IPS-15b (cell line): ENCODE measurements at regions not wholly inside any gene's neighbourhood (a gene's known extent, or its start where the extent isn't known, plus 50 kb on each side); places are given as distances from the start of the nearest gene placed in this dataset.

ENCODE experiments used
- H3K27me3 ChIP-seq: one replicate; pipeline ENCODE4 v1.6.1; 2013; ENCODE audit warnings: low read length; ENCODE audit not compliant: control insufficient read depth, insufficient read depth
- H3K36me3 ChIP-seq: one replicate; pipeline ENCODE4 v1.6.1; 2013; ENCODE audit warnings: low read length; ENCODE audit not compliant: control insufficient read depth, insufficient read depth
- H3K4me1 ChIP-seq: one replicate; pipeline ENCODE4 v1.6.1; 2013; ENCODE audit warnings: mild to moderate bottlenecking, low read length; ENCODE audit not compliant: control insufficient read depth, insufficient read depth
- H3K4me3 ChIP-seq: one replicate; pipeline ENCODE4 v1.5.1; 2013; ENCODE audit warnings: low read depth, low read length
- H3K9ac ChIP-seq: one replicate; pipeline ENCODE4 v1.6.1; 2013; ENCODE audit warnings: low read depth, mild to moderate bottlenecking, low read length
- H3K9me3 ChIP-seq: one replicate; pipeline ENCODE4 v1.6.1; 2013; ENCODE audit warnings: mild to moderate bottlenecking, low read length; ENCODE audit not compliant: control insufficient read depth, insufficient read depth

DNA sequence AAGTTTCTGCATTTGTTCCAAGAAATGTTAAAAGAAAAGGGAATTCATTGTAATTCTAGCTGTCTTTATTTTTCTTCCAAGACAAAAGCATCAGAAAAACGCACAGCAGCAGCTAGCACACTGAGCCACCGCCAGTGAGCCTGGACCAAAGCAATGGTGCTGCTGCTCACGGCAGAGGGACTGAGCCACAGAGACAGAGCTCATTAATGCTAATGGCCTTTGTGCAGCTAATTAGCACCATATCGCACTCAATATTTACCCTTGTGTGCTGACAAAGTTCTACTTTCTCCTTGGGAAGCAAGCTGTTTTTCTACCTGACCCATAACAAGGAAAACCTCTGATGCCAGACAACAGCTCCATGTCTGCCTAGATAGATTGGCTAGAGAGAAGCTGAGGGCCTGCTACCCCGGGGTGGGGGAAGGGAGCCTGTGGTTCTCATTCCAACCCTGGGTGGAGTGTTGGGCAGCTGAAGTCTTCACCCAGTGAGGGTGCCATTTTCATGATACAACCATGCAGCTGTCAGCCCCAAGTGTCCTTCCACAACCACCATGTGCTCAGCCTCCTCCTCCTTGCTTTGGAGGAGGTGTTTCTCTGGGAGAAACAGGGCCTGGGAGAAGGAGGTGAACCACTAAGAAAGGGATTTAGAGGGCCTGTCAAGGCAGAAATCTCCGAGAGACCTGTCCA lies 131.1 kb upstream of the NCAM1 start:
- Histone ChIP-seq H3K4me1 (peaks cover 6% of the 10 kb centered on the region), H3K36me3 (no peaks in the 10 kb centered on the region), H3K9ac (no peak overlapping the region), H3K4me3 (no peak overlapping the region), H3K27me3 (no peaks in the 10 kb centered on the region), H3K9me3 (no peaks in the 10 kb centered on the region)

DNA sequence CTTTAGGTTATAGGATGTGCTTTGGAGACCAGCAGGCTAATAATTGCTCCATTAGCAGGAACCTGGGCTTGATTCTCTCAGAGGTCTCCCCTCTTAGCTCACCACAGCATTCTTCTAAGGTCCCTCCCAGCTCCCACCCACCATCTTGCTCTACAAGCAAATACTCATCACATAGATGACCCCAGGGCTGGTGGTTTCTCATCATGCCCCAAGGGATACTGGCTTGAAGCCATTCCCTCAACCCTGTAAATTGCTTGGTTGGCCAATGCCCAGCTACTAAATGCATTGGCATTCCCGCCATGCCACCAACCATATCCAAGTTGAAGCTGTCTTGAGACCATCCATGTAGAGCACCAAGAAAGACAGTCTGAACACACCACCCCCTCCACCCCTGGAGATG lies 130.2 kb upstream of the NCAM1 start:
- Histone ChIP-seq H3K9ac (no peak overlapping the region), H3K4me3 (no peak overlapping the region), H3K27me3 (no peaks in the 10 kb centered on the region), H3K9me3 (no peaks in the 10 kb centered on the region), H3K4me1 (peaks cover 3% of the 10 kb centered on the region), H3K36me3 (no peaks in the 10 kb centered on the region)

DNA sequence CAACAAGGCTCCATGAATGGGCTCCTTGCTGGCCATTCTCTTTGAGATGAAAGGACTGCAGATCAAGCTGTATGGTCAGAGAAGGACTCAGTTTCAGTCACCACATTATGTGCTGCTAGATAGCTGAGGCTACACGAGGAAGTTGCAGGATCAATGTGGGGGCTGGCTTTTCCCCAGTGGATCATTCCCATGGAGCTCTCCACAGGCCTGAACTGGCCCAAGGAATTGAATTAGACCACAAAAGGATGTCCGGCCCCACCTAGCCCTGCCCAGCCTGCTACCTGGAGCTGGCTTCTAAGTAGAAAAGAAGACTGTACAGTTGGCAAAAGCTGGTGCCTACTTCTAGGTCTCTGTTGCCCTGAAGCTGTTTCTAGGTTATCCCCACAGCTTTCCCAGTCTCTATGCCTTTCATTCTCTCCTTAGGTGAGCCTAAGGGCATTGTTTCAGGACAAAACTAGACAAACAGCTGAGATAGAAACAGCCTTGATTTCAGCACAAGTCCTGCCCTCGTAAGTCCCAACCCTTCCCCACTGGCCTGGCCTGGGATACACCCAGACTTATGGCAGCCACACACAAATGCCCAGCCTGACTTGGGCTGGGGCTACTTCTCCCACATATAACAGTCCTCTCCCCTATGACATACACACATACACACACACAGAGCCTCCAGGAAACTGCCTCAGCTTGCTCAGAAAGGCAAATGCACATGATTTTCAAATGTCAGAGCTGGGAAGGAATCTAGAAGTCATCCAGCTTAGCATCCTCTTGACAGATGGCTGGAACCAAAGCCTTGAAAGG lies 129.1 kb upstream of the NCAM1 start:
- no peaks in the 10 kb centered on the region for H3K36me3 ChIP-seq
- H3K4me3 ChIP-seq, result no peak overlapping the region
- H3K9me3 ChIP-seq, result no peaks in the 10 kb centered on the region
- H3K9ac ChIP-seq, result no peak overlapping the region
- H3K4me1 ChIP-seq, result no peaks in the 10 kb centered on the region
- H3K27me3 ChIP-seq, result no peaks in the 10 kb centered on the region

DNA sequence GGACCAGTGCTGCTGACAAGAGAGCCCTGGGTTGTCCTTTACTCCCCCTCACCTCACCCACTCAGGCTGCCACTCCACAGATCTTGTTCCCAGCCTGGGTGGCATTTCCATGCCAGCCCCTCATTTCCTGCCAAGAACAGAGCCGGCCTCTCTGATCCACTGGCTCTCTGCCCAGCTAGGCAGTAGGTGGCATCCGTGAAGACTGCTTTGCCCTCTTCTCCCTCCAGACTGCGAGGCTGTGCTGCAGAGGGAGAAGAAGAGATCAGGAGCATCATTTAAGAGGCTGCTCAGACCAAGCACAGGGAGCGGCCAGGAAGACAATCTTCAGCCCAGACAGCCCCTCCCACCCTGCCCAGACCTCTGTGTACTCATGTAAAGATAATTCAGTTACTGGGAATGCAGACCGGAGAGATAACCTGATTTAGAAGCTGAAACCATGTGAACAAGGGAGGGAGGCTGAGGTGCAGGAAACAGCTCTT lies 126.9 kb upstream of the NCAM1 start:
- Histone ChIP-seq H3K9ac (no peak overlapping the region), H3K27me3 (no peaks in the 10 kb centered on the region), H3K4me3 (no peak overlapping the region), H3K36me3 (no peaks in the 10 kb centered on the region), H3K9me3 (no peaks in the 10 kb centered on the region), H3K4me1 (no peaks in the 10 kb centered on the region)

DNA sequence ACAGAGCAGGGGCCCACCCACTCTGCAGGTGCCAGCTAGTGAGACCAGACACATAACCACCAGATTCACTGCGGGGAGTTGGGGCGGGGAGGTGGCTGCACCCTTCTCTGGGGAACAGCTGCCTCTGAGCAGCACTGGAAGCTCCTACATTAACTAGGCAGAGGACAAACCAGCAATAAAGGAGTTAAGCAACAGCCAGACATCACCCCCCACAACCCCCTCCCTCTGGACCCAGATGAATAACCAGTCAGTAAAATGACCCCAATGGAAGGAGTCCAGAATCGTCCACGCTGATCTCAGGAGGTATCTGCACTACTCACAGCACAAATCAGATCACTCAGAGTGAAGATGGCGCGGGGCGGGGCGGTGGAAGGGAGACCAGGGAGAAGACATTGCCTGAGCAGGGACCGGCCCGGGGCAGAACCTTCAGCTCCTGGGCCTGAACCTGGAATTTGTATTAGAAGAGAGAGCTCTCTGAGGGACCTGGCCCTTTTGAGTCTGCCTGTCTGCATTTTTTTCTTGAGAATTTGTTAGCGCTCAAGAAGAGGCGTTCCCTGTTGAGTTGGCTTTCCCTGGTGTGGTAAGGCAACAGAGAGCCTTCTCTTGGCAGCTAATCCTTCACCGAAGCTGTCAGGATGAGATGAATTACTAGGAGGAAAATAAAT lies 125.5 kb upstream of the NCAM1 start:
- H3K27me3 ChIP-seq, result no peaks in the 10 kb centered on the region
- H3K4me3 ChIP-seq, result no peak overlapping the region
- H3K4me1 ChIP-seq, result no peaks in the 10 kb centered on the region
- no peak overlapping the region for H3K9ac ChIP-seq
- H3K36me3 ChIP-seq, result no peaks in the 10 kb centered on the region
- no peaks in the 10 kb centered on the region for H3K9me3 ChIP-seq

DNA sequence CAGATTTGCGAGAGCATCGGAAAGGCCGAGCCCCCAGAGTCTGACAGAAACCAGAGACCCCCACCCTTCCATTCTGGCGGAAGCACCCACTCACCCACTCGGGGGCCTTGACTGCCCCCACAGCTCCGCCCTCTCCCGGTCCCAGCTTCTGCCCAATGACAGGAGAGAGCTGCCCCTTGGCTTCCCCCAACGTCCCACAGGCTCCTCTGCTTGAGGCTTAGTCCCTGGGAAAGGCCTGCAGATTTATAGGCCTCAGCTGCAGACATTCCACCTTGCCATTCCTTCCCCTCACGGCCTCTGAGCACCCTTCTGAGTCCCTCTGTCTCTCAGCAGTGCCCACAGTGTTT lies 125.0 kb upstream of the NCAM1 start:
- Histone ChIP-seq H3K4me1 (no peaks in the 10 kb centered on the region), H3K9me3 (no peaks in the 10 kb centered on the region), H3K9ac (no peak overlapping the region), H3K4me3 (no peak overlapping the region), H3K27me3 (no peaks in the 10 kb centered on the region), H3K36me3 (no peaks in the 10 kb centered on the region)

DNA sequence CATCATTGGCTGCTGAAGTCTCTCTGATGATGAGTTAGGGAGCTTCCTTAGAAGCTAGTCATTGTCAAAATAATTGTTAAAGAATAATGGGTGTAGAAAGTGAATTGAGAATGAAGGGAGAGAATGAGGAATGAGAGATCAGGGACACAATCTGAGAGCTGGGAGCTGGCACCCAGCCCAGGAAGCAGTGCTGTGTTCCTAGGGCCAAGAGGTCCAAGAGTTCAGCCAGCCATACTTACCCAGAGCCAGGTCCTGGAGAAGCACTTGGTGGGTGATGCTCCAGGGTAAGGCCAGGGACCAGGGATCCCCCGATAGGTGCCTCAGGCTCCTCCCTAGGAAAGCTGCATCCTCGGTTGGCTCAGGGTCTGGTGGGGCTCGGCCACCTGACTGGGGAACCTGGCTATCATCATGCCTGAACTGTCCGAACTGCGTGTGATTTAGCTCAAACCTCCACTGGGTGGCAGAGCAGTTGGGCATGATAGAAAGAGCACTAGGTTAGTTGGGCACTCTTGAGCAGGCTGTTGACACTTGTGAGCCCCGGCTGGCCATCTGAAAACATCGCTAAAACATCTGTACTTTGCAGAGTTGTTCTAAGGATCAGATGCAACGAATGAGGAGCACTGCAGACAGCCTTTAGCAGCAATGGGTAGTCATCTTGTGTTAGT lies 123.9 kb upstream of the NCAM1 start:
- no peaks in the 10 kb centered on the region for H3K36me3 ChIP-seq
- H3K9me3 ChIP-seq, result no peaks in the 10 kb centered on the region
- H3K4me3 ChIP-seq, result no peak overlapping the region
- H3K9ac ChIP-seq, result no peak overlapping the region
- H3K27me3 ChIP-seq, result no peaks in the 10 kb centered on the region
- H3K4me1 ChIP-seq, result no peaks in the 10 kb centered on the region

DNA sequence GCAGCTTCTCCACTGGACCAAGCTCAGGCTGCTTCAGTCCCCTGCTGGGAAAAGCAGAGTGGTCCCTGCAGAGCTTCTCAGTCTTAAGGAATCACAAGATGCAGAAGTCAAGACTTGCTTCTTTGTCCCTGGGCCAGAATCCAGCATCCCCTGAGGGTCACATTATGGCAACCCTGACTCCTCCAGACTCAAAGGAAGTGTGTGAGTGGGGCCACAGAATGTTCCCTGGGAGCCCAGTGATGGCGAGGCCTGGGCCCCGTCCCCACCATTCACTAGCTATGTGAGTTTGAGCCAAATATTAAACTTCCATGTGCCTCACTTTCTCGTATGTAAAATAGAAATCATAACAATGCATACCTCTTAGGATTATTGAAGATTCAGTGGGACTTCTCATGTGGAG lies 122.2 kb upstream of the NCAM1 start:
- Histone ChIP-seq H3K27me3 (no peaks in the 10 kb centered on the region), H3K4me1 (no peaks in the 10 kb centered on the region), H3K9ac (no peak overlapping the region), H3K4me3 (no peak overlapping the region), H3K36me3 (no peaks in the 10 kb centered on the region), H3K9me3 (no peaks in the 10 kb centered on the region)

DNA sequence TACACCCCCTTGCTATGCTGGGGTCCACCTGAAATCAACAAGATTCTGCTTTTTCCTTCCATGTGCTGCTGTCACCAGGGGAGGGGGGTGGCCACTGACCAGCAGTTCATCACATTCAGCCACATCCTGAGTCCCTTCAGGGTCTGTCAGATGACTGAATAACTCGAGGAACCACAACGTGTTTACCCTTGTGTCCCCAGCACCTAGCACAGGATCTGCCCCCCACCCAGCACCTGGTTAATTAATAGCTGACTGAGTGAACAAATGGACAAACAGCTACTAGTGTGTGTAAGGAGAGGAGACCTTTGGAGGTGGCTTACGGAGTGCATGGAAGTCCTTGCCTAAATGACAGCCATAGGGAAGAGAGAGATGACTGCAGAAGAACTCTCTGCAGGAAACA lies 119.5 kb upstream of the NCAM1 start:
- H3K9ac ChIP-seq, result no peak overlapping the region
- no peaks in the 10 kb centered on the region for H3K9me3 ChIP-seq
- H3K4me1 ChIP-seq, result no peaks in the 10 kb centered on the region

DNA sequence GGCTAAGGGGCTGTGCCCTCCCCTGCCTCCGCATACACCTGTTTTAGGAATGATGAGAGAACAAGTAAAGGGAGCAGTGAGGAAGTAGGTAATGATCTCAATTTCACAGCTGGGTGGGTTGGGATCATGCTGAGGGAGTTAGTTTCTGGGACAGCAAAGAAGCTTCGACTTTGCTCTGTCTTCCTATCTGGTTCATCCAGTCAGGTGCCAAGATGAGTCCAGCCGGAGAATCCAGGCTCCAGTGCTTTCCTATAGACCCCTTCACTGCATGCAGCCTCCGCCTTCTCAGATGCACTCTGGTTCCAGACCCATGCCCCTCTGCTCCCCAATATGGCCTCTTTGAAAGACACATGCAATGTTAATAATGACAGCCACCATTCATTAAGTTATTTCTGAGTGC lies 119.1 kb upstream of the NCAM1 start:
- no peaks in the 10 kb centered on the region for H3K27me3 ChIP-seq
- H3K36me3 ChIP-seq, result no peaks in the 10 kb centered on the region
- H3K4me3 ChIP-seq, result no peak overlapping the region
- H3K4me1 ChIP-seq, result no peaks in the 10 kb centered on the region
- no peaks in the 10 kb centered on the region for H3K9me3 ChIP-seq
- H3K9ac ChIP-seq, result no peak overlapping the region

More for the DNA sequence above, 119.5 kb upstream of the NCAM1 start:
- Histone ChIP-seq H3K27me3 (no peaks in the 10 kb centered on the region), H3K36me3 (no peaks in the 10 kb centered on the region), H3K4me3 (no peak overlapping the region)

DNA sequence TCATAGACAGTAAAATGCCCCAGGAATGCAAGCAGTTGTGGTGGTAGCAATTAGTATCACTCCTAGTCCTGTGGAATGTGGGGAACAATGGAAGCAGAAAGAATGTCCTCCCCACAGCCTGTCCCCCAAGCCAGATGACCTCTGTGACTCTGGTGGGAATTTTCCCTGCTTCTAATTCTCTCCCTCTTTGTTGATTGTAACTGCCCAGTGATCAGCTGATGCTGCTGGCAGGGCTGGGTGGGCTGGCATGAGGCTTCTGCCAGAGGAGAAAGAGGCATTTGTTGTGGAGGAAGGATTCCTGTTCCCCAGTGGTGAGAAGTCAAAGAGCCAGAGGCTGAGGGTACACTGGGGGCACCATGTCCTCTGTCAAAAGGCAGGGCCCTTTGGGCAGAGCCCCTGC lies 116.7 kb upstream of the NCAM1 start:
- Histone ChIP-seq H3K9me3 (no peaks in the 10 kb centered on the region), H3K4me1 (no peaks in the 10 kb centered on the region), H3K9ac (no peak overlapping the region), H3K4me3 (no peak overlapping the region), H3K27me3 (no peaks in the 10 kb centered on the region), H3K36me3 (no peaks in the 10 kb centered on the region)
